AG09319 (cell line): ENCODE measurements at regions not wholly inside any gene's neighbourhood (a gene's known extent, or its start where the extent isn't known, plus 50 kb on each side); places are given as distances from the start of the nearest gene placed in this dataset.
A peak's percentile ranks its signal among the peaks of the same experiment; 100 is the strongest.

Experiments
- DNase-seq: peaks from one replicate; pipeline ENCODE4 v3.0.0-alpha.2; 2010; ENCODE audit warnings: low read depth; ENCODE audit errors: extremely low read depth
- TF ChIP-seq, protein P1 (sequence below): IDR thresholded peaks from 2 replicates; pipeline ENCODE4 v1.5.1; 2011; ENCODE audit warnings: low read depth, mild to moderate bottlenecking, inconsistent platforms, low read length, moderate library complexity

DNA sequence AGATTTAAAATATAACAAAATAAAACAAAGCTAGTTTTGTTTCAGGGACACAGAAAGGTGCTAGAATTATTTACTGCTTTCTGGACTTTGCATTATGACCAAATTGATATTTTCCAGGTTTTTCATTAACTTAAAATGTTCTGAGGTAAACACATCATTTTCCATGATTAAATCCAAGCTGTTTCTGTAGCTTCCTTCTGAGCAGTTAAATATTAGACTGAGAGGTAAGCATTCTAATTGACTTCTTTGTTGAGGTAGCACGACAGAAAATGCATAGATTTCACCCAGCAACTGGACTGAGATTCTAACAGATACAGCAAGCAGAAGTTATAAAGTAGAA is 98.3 kb downstream of the BMP4 start:
- no peak for DNase-seq
- TF ChIP-seq, protein P1, sequence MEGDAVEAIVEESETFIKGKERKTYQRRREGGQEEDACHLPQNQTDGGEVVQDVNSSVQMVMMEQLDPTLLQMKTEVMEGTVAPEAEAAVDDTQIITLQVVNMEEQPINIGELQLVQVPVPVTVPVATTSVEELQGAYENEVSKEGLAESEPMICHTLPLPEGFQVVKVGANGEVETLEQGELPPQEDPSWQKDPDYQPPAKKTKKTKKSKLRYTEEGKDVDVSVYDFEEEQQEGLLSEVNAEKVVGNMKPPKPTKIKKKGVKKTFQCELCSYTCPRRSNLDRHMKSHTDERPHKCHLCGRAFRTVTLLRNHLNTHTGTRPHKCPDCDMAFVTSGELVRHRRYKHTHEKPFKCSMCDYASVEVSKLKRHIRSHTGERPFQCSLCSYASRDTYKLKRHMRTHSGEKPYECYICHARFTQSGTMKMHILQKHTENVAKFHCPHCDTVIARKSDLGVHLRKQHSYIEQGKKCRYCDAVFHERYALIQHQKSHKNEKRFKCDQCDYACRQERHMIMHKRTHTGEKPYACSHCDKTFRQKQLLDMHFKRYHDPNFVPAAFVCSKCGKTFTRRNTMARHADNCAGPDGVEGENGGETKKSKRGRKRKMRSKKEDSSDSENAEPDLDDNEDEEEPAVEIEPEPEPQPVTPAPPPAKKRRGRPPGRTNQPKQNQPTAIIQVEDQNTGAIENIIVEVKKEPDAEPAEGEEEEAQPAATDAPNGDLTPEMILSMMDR = no peak

DNA sequence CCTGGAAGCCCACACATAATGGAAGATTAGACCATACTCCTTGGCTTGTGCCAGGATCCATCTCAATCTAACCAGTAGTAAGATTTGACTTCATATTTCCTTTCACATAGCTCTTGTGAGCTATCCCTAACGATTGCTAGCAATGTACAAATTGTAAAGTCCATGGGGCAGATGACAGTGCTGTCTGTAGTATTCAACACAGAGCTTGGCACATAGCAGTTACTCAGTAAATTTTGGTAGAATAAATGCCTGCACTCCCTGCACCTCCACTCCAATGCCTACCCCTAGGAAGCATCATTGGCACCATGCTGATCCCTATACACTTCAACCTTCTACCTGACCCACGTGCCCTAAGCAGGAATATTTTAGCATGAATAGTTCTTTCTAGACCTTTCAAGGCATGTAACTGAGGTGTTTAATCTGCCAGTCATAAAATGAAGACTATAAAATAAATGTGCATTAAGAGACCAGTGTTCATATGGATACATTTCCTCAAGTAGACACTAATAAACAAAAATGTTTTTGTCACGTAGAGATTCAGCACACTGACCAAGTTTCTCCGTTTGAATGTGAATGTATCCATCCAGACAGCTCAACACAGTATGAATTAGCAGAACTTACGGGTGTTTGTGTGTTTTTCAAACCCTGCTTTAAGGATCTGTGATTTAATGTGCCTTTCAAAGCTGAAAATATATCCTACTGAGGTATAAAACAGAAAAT is 98.8 kb downstream of the BMP4 start:
- TF ChIP-seq, protein P1 = no peak
- no peak for DNase-seq

DNA sequence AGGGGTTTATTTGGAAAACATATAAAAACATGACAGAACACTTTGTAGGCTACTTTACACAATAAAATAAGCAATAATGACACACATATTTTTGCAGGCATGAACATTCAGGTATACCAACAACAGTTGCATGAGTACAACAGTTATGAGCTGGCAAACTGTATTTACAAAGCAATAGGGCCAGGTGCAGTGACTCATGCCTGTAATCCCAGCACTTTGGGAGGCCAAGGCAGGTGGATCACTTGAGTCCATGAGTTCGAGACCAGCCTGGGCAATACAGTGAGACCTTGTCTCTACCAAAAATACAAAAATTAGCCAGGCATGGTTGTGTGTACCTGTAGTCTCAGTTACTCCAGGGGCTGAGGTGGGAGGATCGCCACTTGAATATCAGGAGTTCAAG is 101.1 kb downstream of the BMP4 start:
- no peak for DNase-seq
- TF ChIP-seq, protein P1 = no peak

DNA sequence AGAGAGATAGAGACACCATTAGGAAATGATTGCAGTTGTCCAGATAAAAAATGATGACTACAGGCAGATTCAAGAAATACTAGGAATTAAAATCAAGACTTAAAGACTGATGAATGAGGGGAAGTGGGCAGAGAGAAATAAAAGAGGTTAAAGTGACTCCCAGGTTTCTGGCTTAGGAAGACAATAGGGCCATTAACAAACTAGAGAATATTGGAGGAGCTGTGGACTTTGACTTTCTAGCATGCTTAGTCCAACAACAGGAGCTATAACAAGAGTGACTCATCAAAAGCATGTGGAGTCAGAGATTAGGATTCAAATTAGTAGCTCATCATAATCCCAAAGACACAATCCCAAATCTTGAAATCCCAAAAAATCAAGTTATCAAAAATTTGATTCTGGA is 101.5 kb downstream of the BMP4 start:
- TF ChIP-seq, protein P1 = no peak
- DNase-seq = no peak

DNA sequence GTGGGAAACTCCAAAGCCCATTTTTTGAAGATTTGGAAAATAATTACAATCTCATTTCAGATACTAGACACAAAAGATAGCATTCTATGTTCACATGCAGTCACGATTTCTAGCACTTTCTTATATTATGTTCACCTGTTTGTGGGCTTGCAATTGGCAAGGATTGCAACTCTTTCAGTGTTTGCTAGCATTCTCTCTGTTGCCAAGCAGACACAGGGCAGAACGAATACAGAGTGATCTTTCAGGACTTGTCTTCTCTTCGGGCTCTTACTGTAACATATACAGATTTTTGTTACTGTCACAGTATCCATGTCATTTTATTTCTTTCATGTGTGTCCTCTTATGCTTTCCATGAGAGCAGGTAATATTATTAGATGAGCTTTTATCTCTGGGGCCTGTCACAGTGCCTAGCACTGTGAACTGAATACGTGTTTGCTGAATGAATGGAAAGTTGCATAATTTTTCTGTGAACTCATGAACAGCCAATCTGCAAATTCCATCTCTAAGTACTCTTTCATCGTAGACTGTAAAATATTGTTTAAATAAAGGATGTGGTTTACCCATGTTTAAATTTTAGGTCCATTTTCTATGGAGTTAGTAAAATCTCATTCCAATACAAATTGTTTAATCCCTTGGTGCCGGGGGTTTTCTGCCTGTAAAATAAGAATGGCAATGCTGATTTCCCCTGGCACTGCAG is 105.1 kb downstream of the BMP4 start:
- TF ChIP-seq, protein P1 = no peak
- DNase-seq = no peak

DNA sequence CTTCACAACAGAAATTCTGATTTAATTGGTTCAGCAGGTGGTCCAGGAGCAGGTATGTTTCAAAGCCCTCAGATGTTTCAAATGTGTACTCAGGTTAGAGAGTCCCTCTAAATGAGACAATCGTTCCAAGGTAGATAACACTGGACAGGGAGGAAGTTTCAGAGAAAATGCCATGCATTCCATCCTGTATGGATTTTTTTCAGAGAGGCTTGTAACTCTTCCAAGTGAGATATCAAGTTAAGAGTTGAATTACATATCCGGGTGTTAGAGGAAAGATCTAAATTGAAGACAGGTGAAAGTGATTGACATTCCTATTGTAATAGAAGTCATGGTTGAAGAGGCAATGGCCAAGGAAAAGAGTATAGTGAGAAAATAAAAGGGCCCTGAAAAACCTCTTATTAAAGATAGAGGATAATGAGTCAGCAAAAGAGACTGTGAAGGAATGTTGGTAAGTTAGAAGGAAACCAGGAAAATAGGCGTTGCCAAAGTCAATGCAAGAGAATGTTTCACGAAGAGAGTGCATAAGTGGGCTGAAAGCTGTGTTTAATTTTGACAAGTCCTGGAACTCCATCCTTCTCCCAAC is 105.8 kb downstream of the BMP4 start:
- peak; percentile 5 for DNase-seq
- TF ChIP-seq, protein P1 = no peak

DNA sequence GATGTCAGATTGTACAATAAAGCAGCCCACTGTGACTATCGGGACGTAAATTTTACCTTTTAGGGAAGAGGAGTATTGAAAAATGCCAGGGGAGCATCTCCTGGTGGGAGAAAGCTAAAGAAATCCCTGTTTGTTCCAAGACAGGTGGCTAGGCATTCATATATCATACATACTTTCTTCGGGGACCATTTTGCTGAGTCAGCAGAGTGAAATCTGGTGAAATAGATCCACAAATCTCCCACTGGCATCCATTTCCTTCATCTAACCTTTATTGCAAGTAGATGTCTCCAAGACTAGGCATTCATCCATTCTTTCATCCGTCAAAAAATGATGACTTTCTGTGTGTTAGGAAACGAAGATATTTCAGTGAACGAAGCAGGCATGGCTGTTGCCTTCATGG is 107.1 kb downstream of the BMP4 start:
- TF ChIP-seq, protein P1 = no peak
- no peak for DNase-seq
